Ovary (tissue), 7 donors: ENCODE measurements at regions not wholly inside any gene's neighbourhood (a gene's known extent, or its start where the extent isn't known, plus 50 kb on each side); places are given as distances from the start of the nearest gene placed in this dataset.
A peak's percentile ranks its signal among the peaks of the same experiment; 100 is the strongest.

Experiments used
- DNase-seq, 5 donors: peaks; one replicate each; pipeline ENCODE4 v3.0.0-alpha.2; 2019 to 2020
- H3K27ac ChIP-seq, 2 donors: fragments of 200-600 bp; one replicate each; pipeline versions ENCODE4 v1.5.1 to v1.8.0; 2019 to 2022
- H3K27me3 ChIP-seq: fragments of 200-600 bp; one replicate; pipeline ENCODE4 v1.8.0; 2022
- H3K36me3 ChIP-seq: fragments of 200-600 bp; sonication (generic); one replicate; pipeline ENCODE4 v1.5.1; 2019
- H3K4me1 ChIP-seq: one replicate; pipeline ENCODE4 v1.8.1; 2013; ENCODE audit warnings: mild to moderate bottlenecking, moderate library complexity; ENCODE audit not compliant: insufficient read depth
- H3K4me3 ChIP-seq: fragments of 200-600 bp; sonication (generic); one replicate; pipeline ENCODE4 v1.5.1; 2017
- H3K9me3 ChIP-seq, 2 donors: fragments of 200-600 bp in 1 of 2; sonication (generic) in 1 of 2; one replicate each; pipeline versions ENCODE4 v1.5.1 to v1.8.1; 2013 to 2019; ENCODE audit warnings: mild to moderate bottlenecking in 1 of 2, moderate library complexity in 1 of 2
- EP300 ChIP-seq: sonication (generic); formaldehyde crosslinking; IDR thresholded peaks from one replicate; pipeline ENCODE4 v1.6.1; 2017; ENCODE audit warnings: antibody characterized with exemption
- POLR2A ChIP-seq: fragments of 450-650 bp; IDR thresholded peaks from one replicate; pipeline ENCODE4 v1.6.1; 2017; ENCODE audit warnings: antibody characterized with exemption, mild to moderate bottlenecking, moderate library complexity
- WGBS, 3 donors: extraction: QIAGEN DNeasy Blood & Tissue Kit in 1 of 3; methylation state at CpG; one replicate each; pipeline versions ENCODE4 v1.1.5 to v1.1.7; 2013 to 2017; 5-methylcytosine and 5-hydroxymethylcytosine counted together
- intact Hi-C, 4 donors: fragments of 100-400 bp; cut with DNase I; formaldehyde crosslinking; loops; one replicate each; pipeline versions ENCODE4 v1.11.0 to v1.15.1; 2022 to 2023
- TF ChIP-seq, protein P1 (sequence below), 3 donors: fragments of 450-650 bp in 2 of 3; fragments of 200-600 bp in 1 of 3; IDR thresholded peaks; one replicate each; pipeline versions ENCODE4 v1.5.1 to v1.8.0; 2016 to 2022; ENCODE audit warnings: antibody characterized with exemption in 3 of 3, mild to moderate bottlenecking in 1 of 3
- donor health status: DM: no; HTN: no; CAD: no; lungs with moderate emphysema.
- donor health status: DM: no; HTN: no; CAD: no.
- donor health status: Bipolar disorder and iron deficiency.
- donor health status: DM: no; HTN: no; CAD: no.
- donor health status: DM: yes; HTN: yes; CAD: no.

DNA sequence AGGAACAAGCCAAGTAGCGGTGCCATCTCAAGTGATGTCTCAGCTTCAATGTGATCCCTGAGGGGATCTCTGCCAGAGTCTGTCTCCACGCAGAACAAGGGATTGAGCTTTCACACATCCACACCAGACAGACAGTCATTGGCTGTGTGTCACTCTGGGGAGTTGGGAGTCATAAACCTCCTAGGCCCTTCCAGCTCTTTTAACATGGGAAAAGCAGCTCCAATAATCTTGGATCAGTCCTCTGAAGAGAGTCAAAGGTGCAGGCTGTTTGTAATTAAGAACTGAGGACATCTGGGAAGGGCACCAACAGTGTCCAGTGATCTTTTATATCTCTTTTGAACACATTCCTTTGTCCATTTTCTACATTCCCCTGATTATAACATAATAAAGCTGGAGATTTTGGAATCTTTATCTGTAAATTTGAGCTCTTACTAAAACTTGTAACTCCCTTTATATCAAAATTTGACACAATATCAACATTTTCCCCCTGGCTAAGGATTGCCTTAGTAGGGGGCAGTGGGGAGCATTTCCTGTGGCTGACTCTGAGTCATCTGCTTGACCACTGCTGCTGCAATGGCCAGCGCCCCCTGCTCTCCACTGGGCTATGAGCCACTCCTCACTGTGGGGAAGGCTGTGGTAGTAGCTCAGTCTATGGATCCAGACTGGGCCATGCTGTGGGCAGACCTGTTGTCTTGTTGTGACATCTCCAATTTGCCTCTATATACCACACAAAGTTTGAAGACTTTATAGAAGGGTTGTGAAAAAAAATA is 284.4 kb downstream of the OSTF1 start:
- Histone ChIP-seq H3K4me1 (peaks cover 3% of the 10 kb centered on the region), H3K27ac (no peak overlapping the region), H3K36me3 (no peaks in the 10 kb centered on the region), H3K4me3 (no peak overlapping the region), H3K27me3 (no peaks in the 10 kb centered on the region), H3K9me3 (no peaks in the 10 kb centered on the region)
- TF ChIP-seq, protein P1, sequence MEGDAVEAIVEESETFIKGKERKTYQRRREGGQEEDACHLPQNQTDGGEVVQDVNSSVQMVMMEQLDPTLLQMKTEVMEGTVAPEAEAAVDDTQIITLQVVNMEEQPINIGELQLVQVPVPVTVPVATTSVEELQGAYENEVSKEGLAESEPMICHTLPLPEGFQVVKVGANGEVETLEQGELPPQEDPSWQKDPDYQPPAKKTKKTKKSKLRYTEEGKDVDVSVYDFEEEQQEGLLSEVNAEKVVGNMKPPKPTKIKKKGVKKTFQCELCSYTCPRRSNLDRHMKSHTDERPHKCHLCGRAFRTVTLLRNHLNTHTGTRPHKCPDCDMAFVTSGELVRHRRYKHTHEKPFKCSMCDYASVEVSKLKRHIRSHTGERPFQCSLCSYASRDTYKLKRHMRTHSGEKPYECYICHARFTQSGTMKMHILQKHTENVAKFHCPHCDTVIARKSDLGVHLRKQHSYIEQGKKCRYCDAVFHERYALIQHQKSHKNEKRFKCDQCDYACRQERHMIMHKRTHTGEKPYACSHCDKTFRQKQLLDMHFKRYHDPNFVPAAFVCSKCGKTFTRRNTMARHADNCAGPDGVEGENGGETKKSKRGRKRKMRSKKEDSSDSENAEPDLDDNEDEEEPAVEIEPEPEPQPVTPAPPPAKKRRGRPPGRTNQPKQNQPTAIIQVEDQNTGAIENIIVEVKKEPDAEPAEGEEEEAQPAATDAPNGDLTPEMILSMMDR (IDR thresholded peaks at IDR 0.05): no peak
- no peak for TF ChIP-seq POLR2A
- TF ChIP-seq EP300: no peak
- whole genome bisulfite sequencing, 3 donors: 46 to 63% (median 55%) methylated on average over 3 of the region's 3 CpGs
- DNase-seq: peak in 2 of 5 donors; percentile 17 to 33
- intact Hi-C loops: no loop called here

DNA sequence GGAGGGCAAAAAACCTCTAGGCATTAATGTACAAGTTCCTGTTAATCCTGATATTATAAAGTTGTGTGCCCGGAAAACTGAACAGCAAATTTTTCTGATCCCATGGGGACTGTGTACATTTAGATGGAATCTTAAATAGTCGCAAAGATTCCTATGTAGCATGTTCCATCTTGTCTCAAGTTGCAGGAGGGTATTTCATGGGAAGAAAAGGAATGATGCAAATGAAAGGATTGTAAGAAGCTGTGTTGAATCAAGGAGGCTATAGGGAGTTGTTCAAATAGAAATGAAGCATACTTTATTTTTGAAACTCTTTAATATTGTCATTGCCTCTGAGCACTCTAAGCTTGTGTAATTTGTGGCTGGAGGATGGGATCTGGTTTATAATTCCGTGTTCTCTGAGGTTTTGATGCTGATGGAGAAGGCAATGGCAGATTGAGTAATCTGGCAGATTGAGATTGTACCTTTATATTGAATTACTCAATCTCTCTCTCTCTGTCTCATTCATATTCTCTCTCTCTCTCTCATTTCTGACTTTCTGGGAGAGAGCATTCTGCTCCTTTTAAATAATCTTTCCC is 288.5 kb downstream of the OSTF1 start:
- Histone ChIP-seq H3K36me3 (no peaks in the 10 kb centered on the region), H3K4me3 (no peak overlapping the region), H3K4me1 (peaks cover 4% of the 10 kb centered on the region), H3K27ac (no peak overlapping the region), H3K9me3 (no peaks in the 10 kb centered on the region), H3K27me3 (no peaks in the 10 kb centered on the region)
- no peak for DNase-seq
- TF ChIP-seq, protein P1 (IDR thresholded peaks at IDR 0.05): no peak
- no peak for TF ChIP-seq POLR2A
- intact Hi-C loops: no loop called here
- WGBS, 3 donors: 77 to 87% (median 87%) methylated on average over 3 of the region's 3 CpGs

DNA sequence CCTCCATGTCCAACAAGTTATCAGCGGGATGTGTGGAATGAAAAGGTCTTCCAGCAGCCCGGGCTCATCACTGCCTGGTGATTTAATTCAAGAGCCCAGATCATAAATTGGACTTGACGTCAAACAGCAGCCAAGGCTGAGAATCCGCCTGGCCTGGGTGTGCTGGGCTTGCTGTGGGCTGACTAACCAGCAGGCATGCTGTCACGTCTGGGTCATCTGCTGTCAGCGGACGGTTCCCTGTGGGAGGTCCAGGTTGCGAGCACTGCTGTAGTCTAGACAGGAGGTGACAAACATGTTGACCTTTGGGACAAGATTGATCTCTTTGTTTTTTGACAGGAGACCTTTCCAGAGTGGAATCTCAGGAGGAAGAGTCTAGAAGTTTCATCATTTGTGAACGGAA is 289.7 kb downstream of the OSTF1 start:
- Histone ChIP-seq H3K27me3 (no peaks in the 10 kb centered on the region), H3K4me1 (peaks cover 2% of the 10 kb centered on the region), H3K4me3 (no peak overlapping the region), H3K36me3 (no peaks in the 10 kb centered on the region), H3K9me3 (no peaks in the 10 kb centered on the region), H3K27ac (no peak overlapping the region)
- peak; percentile 17 to 45 (median 30) for DNase-seq
- intact Hi-C loops: no loop called here
- WGBS, 3 donors: 23 to 38% (median 35%) methylated on average over 9 of the region's 9 CpGs
- TF ChIP-seq, protein P1 (IDR thresholded peaks at IDR 0.05): no peak
- TF ChIP-seq EP300 (no peak), POLR2A (no peak)

DNA sequence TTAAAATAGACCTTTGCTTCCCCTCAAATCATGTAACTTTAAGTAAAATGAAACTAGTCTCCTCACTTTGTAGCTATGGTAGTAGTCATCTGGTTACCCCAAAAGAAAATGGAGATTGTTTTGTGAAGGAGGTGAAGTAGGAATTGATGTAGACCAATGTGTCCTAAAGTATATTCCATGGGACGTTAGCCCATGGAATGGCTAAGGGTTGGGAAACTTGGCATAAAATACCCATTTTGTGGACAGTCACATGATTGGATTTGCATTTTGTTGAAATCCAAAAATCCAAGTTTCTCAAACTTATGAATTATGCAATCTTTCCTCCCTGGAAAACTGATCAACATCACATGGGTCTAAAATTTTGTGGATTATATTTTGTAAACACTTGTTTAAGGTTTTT is 290.6 kb downstream of the OSTF1 start:
- Histone ChIP-seq H3K4me3 (no peak overlapping the region), H3K4me1 (peaks cover 2% of the 10 kb centered on the region), H3K27ac (no peak overlapping the region), H3K36me3 (no peaks in the 10 kb centered on the region), H3K9me3 (no peaks in the 10 kb centered on the region), H3K27me3 (no peaks in the 10 kb centered on the region)
- intact Hi-C loops: no loop called here
- 62 to 83% (median 70%) methylated on average over 1 of the region's 1 CpG for WGBS, 3 donors
- DNase-seq: no peak
- TF ChIP-seq, protein P1 (IDR thresholded peaks at IDR 0.05): no peak
- TF ChIP-seq POLR2A (no peak), EP300 (no peak)
